Panc1 (cell line): ENCODE measurements at regions not wholly inside any gene's neighbourhood (a gene's known extent, or its start where the extent isn't known, plus 50 kb on each side); places are given as distances from the start of the nearest gene placed in this dataset.

ENCODE experiments used
- ATAC-seq: fragments of 200-7000 bp; cut with Tn5 transposase; 2 replicates; pipeline ENCODE4 v1.9.1; 2020; ENCODE audit warnings: mild to moderate bottlenecking, moderate library complexity
- BruUV-seq: library from RNA; stranded (reverse); fragments of 400-500 nt; replicated peaks from 2 replicates; lab custom pipeline; 2021; lab: Mats Ljungman, UMichigan
- CTCF ChIA-PET: fragments of 300-600 bp; sonication (Branson Sonifier 250); formaldehyde crosslinking; loops from one replicate; lab custom pipeline; 2022; ENCODE audit warnings: antibody characterized with exemption; lab: Charles Lee
- POLR2A ChIA-PET: fragments of 300-600 bp; sonication (Branson Sonifier 250); formaldehyde crosslinking; loops from one replicate; lab custom pipeline; 2022; ENCODE audit warnings: antibody characterized with exemption; lab: Charles Lee
- DNase-seq: peaks from one replicate; pipeline ENCODE4 v3.0.0-alpha.2; 2010; ENCODE audit warnings: low read depth, low spot score
- H3K27ac ChIP-seq: 2 replicates; pipeline ENCODE4 v1.5.1; 2011; ENCODE audit warnings: mild to moderate bottlenecking, low read length, inconsistent platforms
- H3K27me3 ChIP-seq: fragments of 200-500 bp; sonication (Bioruptor generic); 2 replicates; pipeline ENCODE4 v1.6.0; 2014; ENCODE audit warnings: low read length, inconsistent platforms; ENCODE audit not compliant: control insufficient read depth, insufficient read depth
- H3K36me3 ChIP-seq: fragments of 200-500 bp; sonication (Bioruptor generic); 2 replicates; pipeline ENCODE4 v1.5.1; 2014; ENCODE audit warnings: inconsistent platforms, mild to moderate bottlenecking, low read length, moderate library complexity; ENCODE audit not compliant: control insufficient read depth, insufficient read depth
- H3K4me1 ChIP-seq: 2 replicates; pipeline ENCODE4 v1.5.1; 2011; ENCODE audit warnings: inconsistent platforms, mild to moderate bottlenecking, low read length, moderate library complexity; ENCODE audit not compliant: control insufficient read depth, insufficient read depth
- H3K4me3 ChIP-seq, 2 experiments: 2 replicates each; pipeline ENCODE4 v1.5.1; 2011 to 2012; ENCODE audit warnings: low read depth in 2 of 2, low read length in 2 of 2, mild to moderate bottlenecking in 2 of 2, inconsistent platforms in 1 of 2, moderate library complexity in 1 of 2
- H3K9me3 ChIP-seq: fragments of 200-500 bp; sonication (Bioruptor generic); 2 replicates; pipeline ENCODE4 v1.5.1; 2014; ENCODE audit warnings: low read depth, mild to moderate bottlenecking, inconsistent platforms, low read length, moderate library complexity; ENCODE audit not compliant: control insufficient read depth, insufficient read depth
- POLR2AphosphoS5 ChIP-seq: IDR thresholded peaks from 2 replicates; pipeline ENCODE4 v1.6.1; 2012; ENCODE audit warnings: mild to moderate bottlenecking, low read depth, low read length, moderate library complexity
- SIN3A ChIP-seq: IDR thresholded peaks from 2 replicates; pipeline ENCODE4 v1.6.1; 2012; ENCODE audit warnings: low read depth, mild to moderate bottlenecking, low read length, moderate library complexity, borderline replicate concordance; ENCODE audit not compliant: insufficient read depth
- TCF7L2 ChIP-seq: IDR thresholded peaks from 2 replicates; pipeline ENCODE4 v1.6.1; 2011; ENCODE audit warnings: mild to moderate bottlenecking, low read depth, low read length, inconsistent platforms
- in situ Hi-C: cut with HindIII; loops from 2 replicates; pipeline ENCODE4 v1.10.0; 2016; ENCODE audit warnings: low sequenced_read_pairs, low pct_unique_long_range_greater_than_20kb
- intact Hi-C: fragments of 100-400 bp; cut with micrococcal nuclease; formaldehyde crosslinking; loops from one replicate; pipeline ENCODE4 v1.10.0; 2022; ENCODE audit not compliant: unreplicated experiment
- TF ChIP-seq, protein P1 (sequence below), 2 experiments: IDR thresholded peaks; 2 replicates each; pipeline ENCODE4 v1.6.1; 2011 to 2012; ENCODE audit warnings: low read depth in 2 of 2, control low read depth in 1 of 2, low read length in 1 of 2, mild to moderate bottlenecking in 1 of 2, moderate library complexity in 1 of 2; ENCODE audit not compliant: insufficient read depth in 1 of 2
- TF ChIP-seq, protein P2 (sequence below): fragments of 450-650 bp; IDR thresholded peaks from 2 replicates; pipeline ENCODE4 v1.5.1; 2017; ENCODE audit warnings: mild to moderate bottlenecking

DNA sequence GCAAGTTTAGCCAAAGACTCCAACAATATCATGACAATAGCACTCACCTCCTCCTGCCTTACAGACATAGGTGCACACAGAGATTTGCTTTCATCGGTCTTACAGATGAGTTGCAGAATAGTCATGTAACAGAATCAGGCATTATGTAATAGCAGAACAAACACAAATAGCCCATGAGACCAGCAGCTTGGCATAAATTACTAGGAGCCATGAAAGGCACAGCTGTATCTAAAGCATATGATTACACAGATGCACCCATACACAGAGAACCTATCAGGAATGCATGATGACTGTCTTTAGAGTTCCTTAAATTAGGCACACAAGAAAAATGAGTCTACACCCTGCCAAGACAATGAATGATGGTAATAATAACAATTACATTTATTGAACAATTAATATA, 342.0 kb upstream of the XYLT1 start:
- ChIA-PET CTCF (interaction anchor here (0.5 kb wide), 1 partner anchor 1621 kb away, joined by 5 read pairs; no protein-coding TSS in a partner anchor), POLR2A (no interaction called here)
- Histone ChIP-seq H3K27me3 (no peaks in the 10 kb centered on the region), H3K36me3 (no peaks in the 10 kb centered on the region), H3K9me3 (no peaks in the 10 kb centered on the region; the same call in 1 of the 2 replicates), H3K4me1 (no peaks in the 10 kb centered on the region), H3K27ac (no peak overlapping the region), H3K4me3 (no peak overlapping the region)
- DNase-seq (no peak), ATAC-seq (no peak)
- in situ Hi-C loops (no loop called here), intact Hi-C loops (no loop called here)
- TF ChIP-seq, protein P1, sequence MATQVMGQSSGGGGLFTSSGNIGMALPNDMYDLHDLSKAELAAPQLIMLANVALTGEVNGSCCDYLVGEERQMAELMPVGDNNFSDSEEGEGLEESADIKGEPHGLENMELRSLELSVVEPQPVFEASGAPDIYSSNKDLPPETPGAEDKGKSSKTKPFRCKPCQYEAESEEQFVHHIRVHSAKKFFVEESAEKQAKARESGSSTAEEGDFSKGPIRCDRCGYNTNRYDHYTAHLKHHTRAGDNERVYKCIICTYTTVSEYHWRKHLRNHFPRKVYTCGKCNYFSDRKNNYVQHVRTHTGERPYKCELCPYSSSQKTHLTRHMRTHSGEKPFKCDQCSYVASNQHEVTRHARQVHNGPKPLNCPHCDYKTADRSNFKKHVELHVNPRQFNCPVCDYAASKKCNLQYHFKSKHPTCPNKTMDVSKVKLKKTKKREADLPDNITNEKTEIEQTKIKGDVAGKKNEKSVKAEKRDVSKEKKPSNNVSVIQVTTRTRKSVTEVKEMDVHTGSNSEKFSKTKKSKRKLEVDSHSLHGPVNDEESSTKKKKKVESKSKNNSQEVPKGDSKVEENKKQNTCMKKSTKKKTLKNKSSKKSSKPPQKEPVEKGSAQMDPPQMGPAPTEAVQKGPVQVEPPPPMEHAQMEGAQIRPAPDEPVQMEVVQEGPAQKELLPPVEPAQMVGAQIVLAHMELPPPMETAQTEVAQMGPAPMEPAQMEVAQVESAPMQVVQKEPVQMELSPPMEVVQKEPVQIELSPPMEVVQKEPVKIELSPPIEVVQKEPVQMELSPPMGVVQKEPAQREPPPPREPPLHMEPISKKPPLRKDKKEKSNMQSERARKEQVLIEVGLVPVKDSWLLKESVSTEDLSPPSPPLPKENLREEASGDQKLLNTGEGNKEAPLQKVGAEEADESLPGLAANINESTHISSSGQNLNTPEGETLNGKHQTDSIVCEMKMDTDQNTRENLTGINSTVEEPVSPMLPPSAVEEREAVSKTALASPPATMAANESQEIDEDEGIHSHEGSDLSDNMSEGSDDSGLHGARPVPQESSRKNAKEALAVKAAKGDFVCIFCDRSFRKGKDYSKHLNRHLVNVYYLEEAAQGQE (IDR thresholded peaks at IDR 0.05; ENCODE audit: insufficient read depth in 1 of 2, low read depth in 2 of 2, low read length in 1 of 2) = no peak
- TF ChIP-seq, protein P2, sequence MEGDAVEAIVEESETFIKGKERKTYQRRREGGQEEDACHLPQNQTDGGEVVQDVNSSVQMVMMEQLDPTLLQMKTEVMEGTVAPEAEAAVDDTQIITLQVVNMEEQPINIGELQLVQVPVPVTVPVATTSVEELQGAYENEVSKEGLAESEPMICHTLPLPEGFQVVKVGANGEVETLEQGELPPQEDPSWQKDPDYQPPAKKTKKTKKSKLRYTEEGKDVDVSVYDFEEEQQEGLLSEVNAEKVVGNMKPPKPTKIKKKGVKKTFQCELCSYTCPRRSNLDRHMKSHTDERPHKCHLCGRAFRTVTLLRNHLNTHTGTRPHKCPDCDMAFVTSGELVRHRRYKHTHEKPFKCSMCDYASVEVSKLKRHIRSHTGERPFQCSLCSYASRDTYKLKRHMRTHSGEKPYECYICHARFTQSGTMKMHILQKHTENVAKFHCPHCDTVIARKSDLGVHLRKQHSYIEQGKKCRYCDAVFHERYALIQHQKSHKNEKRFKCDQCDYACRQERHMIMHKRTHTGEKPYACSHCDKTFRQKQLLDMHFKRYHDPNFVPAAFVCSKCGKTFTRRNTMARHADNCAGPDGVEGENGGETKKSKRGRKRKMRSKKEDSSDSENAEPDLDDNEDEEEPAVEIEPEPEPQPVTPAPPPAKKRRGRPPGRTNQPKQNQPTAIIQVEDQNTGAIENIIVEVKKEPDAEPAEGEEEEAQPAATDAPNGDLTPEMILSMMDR = no peak
- TF ChIP-seq TCF7L2 (no peak), SIN3A (no peak)
- BruUV-seq = no TSS peak

GRCh38 chr16:17804857-17805256, 334.1 kb upstream of the XYLT1 start:
- H3K27ac ChIP-seq = no peak overlapping the region
- in situ Hi-C loops (no loop called here), intact Hi-C loops (no loop called here)
- ChIA-PET POLR2A (no interaction called here), CTCF (interaction anchor here (0.6 kb wide), 1 partner anchor 1572 kb away, joined by 3 read pairs; no protein-coding TSS in a partner anchor)
- H3K36me3 ChIP-seq = no peaks in the 10 kb centered on the region
- TF ChIP-seq, protein P2 = no peak
- TF ChIP-seq TCF7L2 (no peak), POLR2AphosphoS5 (no peak), SIN3A (no peak)
- TF ChIP-seq, protein P1 (IDR thresholded peaks at IDR 0.05; ENCODE audit: insufficient read depth in 1 of 2, low read depth in 2 of 2, low read length in 1 of 2) = no peak
- ATAC-seq = no peak
- no peaks in the 10 kb centered on the region for H3K4me1 ChIP-seq
- H3K27me3 ChIP-seq = 0 out of 2 replicates have a peak, but pooled peaks cover 3% of the 10 kb centered on the region
- no peaks in the 10 kb centered on the region for H3K9me3 ChIP-seq
- DNase-seq = no peak
- no TSS peak for BruUV-seq
- no peak overlapping the region for H3K4me3 ChIP-seq
